HG03135 (cell line): ENCODE measurements at regions not wholly inside any gene's neighbourhood (a gene's known extent, or its start where the extent isn't known, plus 50 kb on each side); places are given as distances from the start of the nearest gene placed in this dataset.

Experiments
- ATAC-seq: cut with Tn5 transposase; IDR thresholded peaks from one replicate; pipeline ENCODE4 v1.9.1; 2021; ENCODE audit warnings: mild to moderate bottlenecking, moderate library complexity; ENCODE audit not compliant: unreplicated experiment

GRCh38 chr4:156656896-156657295 is 314.7 kb downstream of the PDGFC start:
- no peak for ATAC-seq

- ATAC-seq: no peak
Observed at GRCh38 chr4:156654410-156654809, 317.2 kb downstream of the PDGFC start.

DNA sequence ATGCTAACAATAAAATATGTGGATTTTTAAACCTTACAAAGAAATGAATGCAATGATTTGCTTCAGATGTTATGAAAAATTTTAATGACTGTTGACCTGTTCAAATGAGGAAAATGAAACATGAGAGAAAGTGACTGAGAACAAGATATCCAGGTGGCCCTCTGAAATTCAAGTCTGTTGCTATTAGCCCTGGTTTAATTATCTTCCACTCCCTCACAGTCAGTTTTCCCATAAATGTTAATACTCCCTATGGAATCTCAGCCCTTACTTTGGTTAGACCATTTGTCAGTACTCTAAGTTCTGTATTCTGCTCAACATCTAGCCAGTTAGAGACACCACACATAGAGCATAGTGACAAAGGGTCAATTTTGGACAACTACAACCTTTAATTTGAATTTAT is 327.8 kb downstream of the PDGFC start:
- no peak for ATAC-seq

- no peak for ATAC-seq
Observed at GRCh38 chr4:156642161-156642560, 329.4 kb downstream of the PDGFC start.

DNA sequence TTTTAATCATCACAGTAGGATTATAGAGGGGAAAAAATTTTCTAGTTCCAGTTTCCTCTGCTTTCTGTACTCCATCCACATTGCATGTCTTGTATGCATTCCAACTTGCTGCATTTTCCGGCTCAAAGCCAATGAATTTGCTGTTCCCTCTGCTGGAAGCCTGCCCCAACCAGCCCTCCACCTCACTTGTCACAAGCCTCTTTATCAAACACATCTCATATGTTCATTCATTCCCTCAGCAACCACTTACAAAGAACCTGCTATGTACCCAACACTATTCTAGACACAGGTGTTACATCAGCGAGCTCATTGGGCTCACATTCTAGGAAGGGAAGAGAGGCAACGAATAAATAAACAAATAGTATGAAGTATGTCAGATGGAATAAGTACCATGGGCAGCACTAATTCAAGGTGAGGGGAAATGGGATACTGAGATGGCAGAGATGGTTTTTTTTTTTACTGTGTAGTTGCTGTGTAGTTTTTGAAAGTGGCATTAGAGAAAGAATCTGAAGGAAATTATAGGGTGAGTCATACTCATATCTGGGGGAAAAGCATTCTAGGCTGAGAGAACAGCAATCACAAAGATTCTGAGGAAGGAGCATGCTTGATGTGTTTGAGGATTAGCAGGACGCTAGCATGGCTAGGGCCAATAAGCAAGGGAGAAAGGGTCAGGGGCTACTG is 332.5 kb downstream of the PDGFC start:
- ATAC-seq: no peak

DNA sequence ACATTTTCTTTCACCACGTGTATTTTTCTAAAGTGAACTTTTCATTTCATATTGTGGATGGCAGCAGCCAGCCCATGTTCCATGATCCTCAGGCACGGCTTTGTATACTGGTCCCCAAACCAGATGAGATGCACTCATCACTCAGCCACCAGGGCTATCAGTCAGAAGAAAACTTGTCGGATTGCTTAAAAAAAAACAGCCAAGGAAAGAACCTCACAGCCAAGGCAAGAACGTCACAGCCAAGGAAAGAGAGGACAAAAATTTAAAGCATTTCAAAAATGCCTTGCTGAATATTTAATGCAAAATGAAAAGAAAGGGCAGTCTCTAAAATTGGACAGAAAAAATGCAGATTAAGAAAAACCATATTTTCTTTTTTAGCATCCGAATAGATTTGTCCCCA is 333.3 kb downstream of the PDGFC start:
- ATAC-seq: no peak

DNA sequence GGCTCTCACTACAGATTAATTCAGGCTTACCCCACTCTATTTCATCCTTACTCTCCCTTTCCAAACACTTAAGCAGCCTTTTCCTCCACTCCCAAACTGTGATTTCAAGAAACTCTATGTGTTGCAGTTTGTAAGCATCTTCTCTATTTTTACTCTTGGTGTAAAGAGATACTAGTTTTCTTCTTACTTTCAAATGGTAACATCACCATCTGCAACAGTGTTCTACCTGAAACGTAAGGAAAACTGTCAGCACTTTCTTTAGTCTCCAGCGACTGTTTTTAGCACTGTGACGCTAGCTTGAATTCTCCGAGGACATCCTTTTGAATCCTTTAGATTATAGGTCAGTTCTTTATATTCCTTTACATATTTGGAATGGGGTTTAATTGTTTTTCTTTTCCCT is 335.2 kb downstream of the PDGFC start:
- ATAC-seq: no peak

GRCh38 chr4:156635051-156635450 is 336.5 kb downstream of the PDGFC start:
- no peak for ATAC-seq

DNA sequence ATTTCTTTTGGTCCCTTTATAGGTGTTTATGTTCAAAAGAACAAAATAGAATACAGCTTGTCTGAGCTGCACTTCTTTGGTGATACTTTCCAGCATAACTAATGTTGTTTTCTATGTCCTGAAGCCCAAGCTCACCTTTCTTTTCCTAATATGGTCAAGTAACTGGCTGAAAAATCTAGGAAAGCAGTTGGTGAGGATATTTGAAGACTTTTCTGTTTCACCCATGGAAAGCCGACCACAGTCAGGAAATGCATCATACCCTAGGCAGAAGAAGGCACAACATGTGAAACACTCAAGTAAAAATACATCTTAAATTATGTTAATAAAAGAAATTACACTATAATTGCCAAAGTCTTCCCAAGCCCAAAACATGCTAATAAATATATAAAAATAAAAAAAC is 337.0 kb downstream of the PDGFC start:
- no peak for ATAC-seq

DNA sequence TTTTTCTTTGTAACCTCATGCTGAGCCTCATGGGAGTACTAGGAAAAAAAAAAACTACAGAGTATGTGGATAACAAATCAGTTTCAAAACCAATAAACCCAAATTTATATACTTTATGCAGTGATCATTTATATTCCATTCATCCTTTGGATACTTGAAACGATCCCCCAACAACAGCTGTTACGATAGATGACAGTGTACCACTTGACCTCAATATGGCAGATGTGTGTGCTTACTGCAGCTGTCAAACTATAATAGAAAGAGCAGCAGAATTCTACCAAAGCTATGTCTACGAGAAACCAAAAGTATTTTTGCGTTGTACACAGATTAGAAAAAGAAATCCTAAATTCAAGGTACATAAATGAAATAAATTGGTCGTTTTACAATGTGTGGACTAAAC is 337.8 kb downstream of the PDGFC start:
- ATAC-seq: no peak

DNA sequence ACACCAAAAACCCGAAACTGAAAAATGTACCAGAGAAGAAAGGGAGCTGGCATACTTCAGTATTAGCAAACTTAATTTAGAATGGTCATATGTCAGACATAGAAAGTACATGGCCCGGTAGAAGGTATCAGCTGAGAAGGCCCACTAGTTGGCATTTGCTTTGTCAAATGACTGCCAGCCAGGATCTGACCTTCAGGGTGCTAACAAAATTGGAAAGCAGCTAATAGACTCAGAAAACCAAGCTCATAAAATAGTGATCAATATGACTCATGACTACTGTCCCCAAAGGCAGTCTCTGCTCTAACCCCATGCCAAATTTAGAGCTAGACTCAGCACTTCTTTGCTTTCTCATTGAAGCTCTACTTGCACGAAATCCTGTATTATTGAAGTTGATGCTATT is 342.7 kb downstream of the PDGFC start:
- ATAC-seq: no peak

DNA sequence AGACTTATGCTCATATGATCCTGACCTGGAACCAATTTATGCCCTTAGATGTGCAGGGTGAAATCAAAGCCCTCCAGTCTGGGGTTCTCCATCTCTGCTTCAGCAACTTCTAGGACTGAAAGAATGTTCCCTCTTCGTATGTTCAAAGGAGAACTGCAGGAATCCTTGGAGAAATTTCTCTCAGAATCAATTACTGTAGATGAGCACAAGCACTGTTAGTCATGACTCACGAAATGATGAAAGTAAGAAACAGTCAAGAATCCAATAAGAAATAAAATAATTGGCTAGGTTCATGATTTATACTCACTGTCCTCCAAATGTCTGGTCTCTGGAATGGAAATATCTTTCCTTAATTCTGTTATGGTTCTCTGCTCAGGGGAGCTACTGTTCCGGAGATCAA is 348.2 kb downstream of the PDGFC start:
- no peak for ATAC-seq

- ATAC-seq: no peak
Observed at GRCh38 chr4:156620786-156621185, 350.8 kb downstream of the PDGFC start.

- ATAC-seq: no peak
Observed at GRCh38 chr4:156619154-156619934, 352.3 kb downstream of the PDGFC start.

- ATAC-seq: no peak
Observed at GRCh38 chr4:156615066-156615531, 356.5 kb downstream of the PDGFC start.

DNA sequence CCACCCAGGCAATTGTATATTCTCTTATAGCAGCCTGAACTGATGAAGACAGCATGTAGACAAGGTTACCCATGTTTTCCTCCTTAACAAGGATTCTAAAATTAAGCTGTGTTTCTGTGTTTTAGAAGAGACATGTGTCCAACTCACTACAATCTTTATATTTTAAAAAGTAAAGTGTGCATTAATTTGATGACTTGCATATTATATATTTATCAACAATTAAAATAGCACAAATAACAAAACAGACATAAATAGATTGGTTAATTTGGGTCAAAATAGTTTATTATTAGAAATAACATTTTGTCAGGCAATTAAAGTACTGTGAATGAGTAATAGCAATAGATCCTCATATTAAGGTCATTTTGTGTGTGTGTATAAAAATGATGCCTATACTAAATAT is 357.1 kb downstream of the PDGFC start:
- ATAC-seq: no peak

- ATAC-seq: no peak
Observed at GRCh38 chr4:156609421-156609820, 362.2 kb downstream of the PDGFC start.

DNA sequence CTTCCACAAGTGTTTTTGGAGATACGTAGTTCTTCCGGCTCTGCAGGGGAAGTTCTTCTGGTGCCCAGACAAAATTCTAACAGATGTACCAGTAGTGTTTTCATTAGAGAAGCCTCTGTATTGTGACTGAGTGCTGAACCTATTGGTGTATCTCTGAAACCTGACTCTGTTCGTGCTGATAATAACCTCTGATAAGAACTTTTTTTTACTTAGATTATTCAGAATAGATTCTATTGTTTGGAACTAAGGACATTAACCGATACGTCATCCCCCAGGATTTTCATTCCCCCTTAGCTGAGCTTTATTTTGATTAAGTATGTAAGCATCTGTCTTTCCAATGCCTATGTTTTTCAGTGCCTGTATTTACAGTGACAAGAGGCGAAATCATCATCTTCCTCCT is 362.9 kb downstream of the PDGFC start:
- no peak for ATAC-seq

- ATAC-seq: no peak
Observed at GRCh38 chr4:156607478-156607857, 364.1 kb downstream of the PDGFC start.

DNA sequence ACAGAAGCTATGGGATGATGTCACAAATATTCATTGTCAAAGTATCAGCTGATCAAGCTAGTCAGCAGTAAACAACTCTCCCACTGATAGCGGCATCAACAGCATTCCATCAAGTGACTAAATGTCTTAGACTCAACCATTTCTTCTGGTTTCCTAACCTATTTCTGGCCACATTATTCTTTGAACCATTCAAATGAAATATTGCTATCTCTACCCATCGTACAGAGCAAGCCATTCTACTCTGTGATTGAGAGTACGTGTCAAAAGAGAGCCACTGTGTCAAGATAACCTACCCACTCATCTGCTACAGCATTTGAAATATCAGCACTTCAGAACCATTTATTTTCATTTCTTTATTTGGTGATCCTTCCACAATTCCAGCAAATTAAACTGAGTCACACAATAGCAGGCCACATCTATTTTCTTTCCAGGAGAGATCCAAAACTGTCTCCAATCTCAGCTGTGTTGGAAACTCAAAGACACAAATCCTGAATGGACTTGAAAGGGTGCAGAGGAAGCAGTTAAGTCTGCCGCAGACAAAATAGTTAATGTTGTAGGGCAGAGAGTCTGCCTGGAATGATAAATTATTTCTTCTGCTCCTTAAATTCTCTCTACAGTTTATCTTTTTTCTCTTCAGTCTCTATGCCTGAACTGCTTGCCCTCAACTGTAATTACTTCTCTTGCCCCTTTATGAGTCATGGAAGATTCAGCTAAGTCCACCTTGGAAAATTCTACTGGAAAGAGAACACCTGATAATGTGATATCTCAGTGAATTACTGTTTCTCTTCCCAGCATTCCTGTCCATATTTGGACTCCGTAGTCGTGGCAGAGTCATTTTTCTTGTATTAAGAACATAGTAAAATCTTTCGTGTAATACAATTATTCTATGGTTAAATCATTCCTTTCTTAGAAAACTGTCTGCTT is 364.8 kb downstream of the PDGFC start:
- ATAC-seq: no peak

GRCh38 chr4:156598138-156598681 is 373.4 kb downstream of the PDGFC start:
- no peak for ATAC-seq
